ENCODE measurements at regions not wholly inside any gene's neighbourhood (a gene's known extent, or its start where the extent isn't known, plus 50 kb on each side); places are given as distances from the start of the nearest gene placed in this dataset.
"Not testable (repeated sequence)": the region's sequence is repeated elsewhere in the genome, so short reads cannot be mapped to it uniquely, and the experiment has no call there.

DNA sequence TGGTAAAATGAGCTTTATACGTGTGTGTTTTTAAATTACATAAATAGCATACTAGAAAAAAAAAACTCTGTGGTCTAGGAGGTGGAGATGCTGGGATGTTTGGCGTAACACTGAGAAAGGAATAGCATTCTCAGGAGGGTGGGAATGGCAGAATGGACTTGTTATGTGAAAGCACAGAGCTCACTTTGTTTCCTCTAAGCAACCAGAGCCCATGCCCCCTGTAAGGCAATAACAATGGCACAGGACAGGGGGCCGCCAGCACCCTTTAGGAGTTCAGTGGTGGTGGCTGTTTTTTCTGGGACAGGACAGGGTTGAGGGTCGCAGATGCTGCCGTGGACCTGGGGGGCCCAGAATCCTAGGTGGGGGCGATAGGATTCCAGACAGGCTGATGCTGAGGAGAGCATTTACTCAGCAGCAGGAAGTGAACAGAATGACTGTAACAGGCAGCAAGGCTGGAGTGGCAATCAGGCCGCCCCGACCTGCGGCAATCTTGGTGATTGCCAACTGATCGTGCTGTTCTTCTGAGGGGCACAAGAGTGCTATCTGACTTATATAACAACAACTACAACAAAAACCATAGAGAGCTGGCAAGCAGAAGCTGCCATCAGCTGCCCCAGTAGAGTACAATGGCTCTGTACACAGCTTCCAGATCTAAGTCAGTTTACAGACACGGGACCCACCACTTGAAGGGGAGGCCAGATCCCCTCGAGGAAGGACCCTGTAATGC lies 160.4 kb downstream of the UACA start:
- DNase-seq (ENCODE audit: low read depth, low spot score): no peak

DNA sequence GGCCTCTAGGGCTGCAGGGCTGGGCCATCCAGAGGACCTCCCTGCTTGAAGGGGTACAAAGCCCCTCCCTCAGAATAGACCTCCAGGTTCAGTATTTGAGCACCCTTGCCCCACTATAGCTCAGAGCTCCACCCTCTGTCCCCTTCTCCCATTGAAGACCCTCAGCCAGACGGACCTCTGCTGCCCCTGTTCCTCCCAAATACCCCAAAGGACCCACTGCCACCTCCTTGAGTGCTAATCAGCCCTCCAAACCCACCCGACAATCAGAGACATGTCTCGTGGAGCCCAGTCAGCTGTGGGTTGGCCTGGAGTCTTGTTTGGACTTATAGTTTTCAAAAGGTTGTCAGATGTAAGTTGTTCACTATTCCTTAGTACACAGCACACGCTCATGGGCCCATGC lies 161.1 kb downstream of the UACA start:
- DNase-seq (ENCODE audit: low read depth, low spot score): no peak

DNA sequence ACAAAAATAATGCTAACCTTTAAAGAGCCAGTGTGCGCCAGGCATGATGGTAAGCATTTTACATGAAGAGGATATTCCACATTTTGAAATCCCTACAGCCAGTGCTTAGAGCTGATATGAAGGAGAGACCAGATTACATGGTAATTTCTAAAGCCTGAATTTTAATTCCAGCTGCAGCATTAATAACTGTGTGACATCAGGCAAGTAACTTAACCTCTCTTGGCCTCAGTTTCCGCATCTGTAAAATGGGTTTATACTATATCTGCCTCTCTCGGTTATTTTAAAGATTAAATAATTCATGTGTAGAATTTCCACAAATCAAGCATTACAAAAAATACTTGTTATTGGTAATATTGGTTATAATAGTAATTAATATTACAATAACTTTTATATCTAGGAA lies 165.4 kb downstream of the UACA start:
- no peak for DNase-seq (ENCODE audit: low read depth, low spot score)

GRCh38 chr15:70597056-70597603 lies 166.2 kb downstream of the UACA start:
- no peak for DNase-seq (ENCODE audit: low read depth, low spot score)

DNA sequence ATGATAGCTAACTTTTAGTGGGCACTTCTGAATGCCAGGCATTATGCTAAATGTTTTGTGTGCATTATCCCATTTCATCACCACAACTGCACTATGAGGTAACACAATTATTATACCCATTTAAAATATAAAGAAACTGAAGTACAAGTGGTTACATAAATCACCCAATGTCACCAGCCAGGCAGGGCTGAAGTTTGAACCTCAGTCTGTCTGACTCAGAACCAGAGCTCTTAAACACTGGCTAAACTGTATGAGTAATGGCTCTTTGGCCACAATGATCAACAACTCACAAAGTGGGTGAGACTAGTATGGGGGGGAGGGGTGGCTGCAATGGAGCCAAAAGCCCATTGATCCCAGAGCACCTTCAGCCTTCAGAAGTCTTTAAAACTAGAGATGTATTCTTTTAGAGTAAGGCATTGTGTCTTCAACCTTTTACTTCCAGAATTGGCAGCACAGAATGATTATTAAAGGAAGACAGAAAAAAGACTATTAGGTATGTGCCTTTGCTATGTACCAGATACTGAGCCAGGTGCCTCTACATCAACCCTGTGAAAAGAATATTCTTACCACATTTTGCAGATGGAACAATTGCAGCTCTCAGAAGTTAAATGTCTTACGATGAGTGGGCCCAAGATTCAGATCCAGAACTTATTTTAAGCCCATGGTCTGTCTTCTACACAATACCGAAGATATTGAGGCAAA lies 166.9 kb downstream of the UACA start:
- DNase-seq (ENCODE audit: low read depth, low spot score): no peak

GRCh38 chr15:70593795-70594194 lies 169.6 kb downstream of the UACA start:
- DNase-seq (ENCODE audit: low read depth, low spot score): no peak

GRCh38 chr15:70589728-70590127 lies 173.6 kb downstream of the UACA start:
- DNase-seq (ENCODE audit: low read depth, low spot score): no peak

DNA sequence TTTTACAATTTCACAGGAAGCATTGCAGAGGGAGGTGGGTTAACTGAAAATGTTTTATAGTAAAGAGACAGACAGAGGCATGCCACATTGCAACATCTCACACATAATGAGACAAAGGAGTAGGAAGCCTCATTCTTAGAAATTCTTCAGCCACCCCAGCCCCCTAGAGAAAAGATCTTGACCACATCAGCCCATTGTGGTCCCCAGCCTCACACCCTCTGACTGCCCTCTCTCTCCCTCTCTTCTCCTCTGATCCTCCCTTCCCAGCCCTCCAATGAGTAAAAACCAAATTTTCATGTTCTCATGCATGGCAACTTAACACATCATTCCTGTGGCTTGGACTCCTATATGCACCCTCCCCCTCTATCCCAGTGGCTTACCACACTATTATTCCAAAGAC lies 174.1 kb downstream of the UACA start:
- no peak for DNase-seq (ENCODE audit: low read depth, low spot score)

DNA sequence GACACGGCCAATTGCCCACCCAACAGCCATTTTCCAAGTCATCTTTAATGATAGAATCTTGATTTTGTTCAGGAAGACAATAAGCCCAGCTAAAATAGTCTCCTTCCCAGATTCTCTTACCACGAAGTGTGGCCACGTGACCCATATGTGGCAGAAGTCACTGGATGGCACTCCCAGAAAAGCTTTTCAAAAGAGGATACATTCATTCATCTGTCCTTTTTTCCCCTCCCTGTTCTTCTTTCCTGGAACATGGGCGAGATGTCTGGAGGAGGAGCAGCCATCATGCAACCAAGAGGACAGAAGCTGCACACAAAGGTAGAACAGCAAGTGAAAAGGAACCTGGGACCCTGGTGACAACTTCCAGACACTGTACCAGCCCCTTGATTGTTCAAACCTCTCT lies 174.7 kb downstream of the UACA start:
- no peak for DNase-seq (ENCODE audit: low read depth, low spot score)

DNA sequence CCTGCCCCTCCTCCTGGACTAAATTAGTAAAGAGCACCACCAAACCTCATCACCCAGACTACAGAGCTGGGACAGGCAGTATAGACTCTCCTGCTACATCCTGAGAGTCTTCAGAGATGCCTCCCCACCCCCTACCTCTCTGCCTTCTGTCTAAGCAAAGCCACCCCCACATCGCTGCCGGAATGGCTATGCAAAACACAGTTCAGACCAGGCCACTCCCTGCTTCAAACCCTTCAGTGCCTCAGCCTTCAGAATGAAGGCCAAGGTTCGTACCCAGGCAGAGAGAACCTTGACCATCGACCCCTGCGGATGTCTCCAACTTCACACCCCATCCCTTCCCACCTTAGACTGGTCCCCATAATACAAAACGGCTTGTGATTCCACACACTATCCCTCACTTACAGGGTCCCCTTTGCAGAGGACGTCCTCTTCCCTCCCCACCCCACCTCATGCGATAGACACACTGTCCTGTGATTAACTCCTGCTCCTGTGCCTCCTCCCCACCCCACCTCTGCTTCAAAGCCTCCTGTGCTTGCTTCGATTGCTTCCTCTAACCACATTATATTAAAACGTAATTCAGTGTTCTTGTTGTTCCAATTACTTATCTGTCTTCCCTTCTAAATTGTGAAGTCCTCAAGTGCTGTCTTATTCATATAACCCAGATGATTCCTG lies 175.3 kb downstream of the UACA start:
- DNase-seq (ENCODE audit: low read depth, low spot score): no peak

DNA sequence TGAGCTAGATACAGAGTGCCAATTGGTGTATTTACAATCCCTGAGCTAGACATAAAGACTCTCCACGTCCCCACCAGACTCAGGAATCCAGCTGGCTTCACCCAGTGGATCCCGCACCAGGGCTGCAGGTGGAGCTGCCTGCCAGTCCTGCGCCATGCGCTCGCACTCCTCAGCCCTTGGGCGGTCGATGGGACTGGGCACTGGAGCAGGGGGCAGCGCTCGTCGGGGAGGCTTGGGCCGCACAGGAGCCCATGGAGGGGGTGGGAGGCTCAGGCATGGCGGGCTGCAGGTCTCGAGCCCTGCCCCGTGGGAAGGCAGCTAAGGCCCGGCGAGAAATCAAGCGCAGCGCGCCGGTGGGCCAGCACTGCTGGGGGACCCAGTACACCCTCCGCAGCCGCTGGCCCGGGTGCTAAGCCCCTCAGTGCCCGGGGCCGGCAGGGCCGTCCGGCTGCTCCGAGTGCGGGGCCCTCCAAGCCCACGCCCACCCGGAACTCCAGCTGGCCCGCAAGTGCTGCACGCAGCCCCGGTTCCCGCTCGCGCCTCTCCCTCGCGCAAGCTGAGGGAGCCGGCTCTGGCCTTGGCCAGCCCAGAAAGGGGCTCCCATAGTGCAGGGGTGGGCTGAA lies 176.2 kb downstream of the UACA start:
- not testable (repeated sequence) for DNase-seq (ENCODE audit: low read depth, low spot score)

GRCh38 chr15:70586241-70586640 lies 177.1 kb downstream of the UACA start:
- no peak for DNase-seq (ENCODE audit: low read depth, low spot score)

GRCh38 chr15:70585707-70586034 lies 177.7 kb downstream of the UACA start:
- DNase-seq (ENCODE audit: low read depth, low spot score): no peak

GRCh38 chr15:70584838-70585706 lies 178.3 kb downstream of the UACA start:
- no peak for DNase-seq (ENCODE audit: low read depth, low spot score)

GRCh38 chr15:70584441-70584837 lies 178.9 kb downstream of the UACA start:
- DNase-seq (ENCODE audit: low read depth, low spot score): no peak

DNA sequence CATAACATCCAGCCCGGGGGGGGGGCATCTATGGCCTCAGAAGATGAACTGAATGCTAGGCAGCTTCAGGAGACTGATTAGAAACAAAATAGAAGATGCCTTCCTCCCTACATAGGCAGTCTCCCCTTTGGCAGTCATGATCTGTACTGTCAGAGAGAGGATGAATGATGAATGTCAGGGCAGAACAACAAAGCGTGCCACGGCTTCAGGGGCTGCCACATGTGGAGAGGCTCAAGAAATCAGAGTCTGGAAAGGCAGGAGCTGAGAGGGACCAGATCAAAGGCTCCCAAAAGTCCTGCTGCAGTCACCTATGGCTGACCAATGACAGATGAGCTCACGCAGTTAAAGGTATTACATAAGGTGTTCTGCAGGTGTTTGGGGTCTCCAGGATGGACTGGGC lies 180.4 kb downstream of the UACA start:
- no peak for DNase-seq (ENCODE audit: low read depth, low spot score)

DNA sequence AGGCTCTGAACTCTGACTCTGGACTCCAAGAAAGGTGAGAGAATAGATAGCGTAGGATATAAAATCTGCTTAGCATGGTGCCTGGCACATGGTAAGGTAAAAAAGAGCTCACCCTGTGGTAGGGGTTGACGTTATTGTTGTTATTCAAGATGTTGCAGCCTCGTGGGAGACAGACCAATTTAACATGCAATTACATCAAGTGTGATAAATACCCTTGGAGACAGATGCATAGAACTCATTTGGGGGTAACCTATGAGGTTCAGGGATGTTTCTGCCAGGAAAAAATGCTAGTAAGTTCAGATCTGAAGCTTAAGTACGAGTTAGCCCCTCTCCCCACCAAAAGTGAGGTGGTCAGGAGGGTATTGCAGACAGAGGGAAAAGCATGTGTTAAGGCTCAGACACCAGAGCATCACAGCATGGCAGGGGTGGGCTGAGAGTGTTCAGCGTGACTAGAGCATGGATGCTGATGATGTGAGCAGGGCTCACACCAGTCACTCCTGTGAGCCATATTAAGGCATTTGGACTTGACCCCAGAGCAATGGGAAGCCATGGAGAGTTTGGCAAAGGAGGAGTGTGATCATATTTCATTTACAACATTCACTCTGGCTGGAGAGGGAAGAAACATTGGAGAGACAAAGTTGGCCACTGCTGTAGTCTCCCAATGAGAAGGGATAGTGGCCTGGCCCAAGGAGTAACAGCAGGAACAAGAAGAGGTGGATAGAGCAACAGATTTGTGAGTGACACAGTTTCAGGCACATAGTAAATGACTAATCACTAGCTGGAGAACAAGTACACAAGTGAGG lies 181.0 kb downstream of the UACA start:
- DNase-seq (ENCODE audit: low read depth, low spot score): no peak

DNA sequence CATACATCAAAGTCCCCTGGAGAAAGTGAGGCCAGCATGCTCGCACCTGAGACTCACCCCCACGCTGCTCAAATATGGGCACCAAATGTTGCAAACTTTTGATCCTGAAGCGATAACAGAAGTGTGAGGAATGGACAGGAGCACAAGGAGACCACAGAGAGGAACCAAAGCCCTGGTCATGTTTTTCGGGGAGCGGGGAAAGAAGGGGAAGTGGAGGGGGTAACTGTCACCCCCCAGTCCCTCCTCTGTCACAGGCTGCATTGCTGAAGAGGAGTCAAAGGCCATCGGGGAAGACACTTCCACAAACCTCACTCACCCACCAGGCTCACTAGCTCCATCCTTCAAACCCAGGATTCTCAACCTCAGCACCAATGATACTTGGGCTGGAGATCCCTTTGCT lies 182.4 kb downstream of the UACA start:
- no peak for DNase-seq (ENCODE audit: low read depth, low spot score)

DNA sequence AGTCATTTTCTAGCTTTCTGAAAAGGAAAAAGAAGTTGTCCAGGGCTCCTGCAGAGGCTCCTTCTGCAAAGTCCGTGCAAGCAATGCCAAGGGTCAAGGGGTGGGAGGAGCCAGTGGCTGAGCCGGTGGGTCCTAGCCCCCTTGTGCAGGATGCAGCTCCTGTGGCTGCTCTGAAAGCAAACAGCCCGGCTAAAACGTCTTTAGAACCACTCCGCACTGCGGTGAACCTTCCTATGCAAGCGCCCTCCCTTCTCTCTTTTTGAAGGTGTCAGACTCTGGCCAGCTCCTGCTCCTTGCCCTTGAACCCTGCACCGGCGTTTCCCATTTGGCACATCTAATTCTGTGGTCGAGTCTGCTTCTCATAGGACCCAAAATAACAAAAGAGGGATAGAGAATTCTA lies 183.1 kb downstream of the UACA start:
- no peak for DNase-seq (ENCODE audit: low read depth, low spot score)

- no peak for DNase-seq (ENCODE audit: low read depth, low spot score)
Measured at GRCh38 chr15:70579766-70580165, 183.6 kb downstream of the UACA start.
